ENCODE measurements at regions not wholly inside any gene's neighbourhood (a gene's known extent, or its start where the extent isn't known, plus 50 kb on each side); places are given as distances from the start of the nearest gene placed in this dataset.

DNA sequence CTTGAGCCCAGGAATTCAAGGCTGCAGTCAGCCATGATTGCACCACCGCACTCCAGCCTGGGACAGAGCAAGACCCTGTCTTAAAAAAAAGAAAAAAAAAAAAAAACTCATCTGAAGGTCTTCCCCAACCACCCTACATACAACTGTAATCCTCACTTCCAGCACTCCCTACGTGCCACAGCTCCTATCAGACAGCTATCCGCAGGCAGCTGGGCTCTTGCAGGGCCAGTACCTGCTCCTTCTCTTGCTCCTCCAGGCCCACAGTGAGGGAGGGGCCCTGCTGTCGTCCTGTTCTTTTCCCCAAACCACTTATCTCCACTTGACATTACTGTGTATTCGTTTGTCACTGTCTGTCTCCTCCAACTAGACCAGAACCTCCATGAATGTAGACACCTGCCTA lies 156.1 kb upstream of the NECTIN1 start:
- DNase-seq (ENCODE audit: low read depth in 2 of 2), result no peak

DNA sequence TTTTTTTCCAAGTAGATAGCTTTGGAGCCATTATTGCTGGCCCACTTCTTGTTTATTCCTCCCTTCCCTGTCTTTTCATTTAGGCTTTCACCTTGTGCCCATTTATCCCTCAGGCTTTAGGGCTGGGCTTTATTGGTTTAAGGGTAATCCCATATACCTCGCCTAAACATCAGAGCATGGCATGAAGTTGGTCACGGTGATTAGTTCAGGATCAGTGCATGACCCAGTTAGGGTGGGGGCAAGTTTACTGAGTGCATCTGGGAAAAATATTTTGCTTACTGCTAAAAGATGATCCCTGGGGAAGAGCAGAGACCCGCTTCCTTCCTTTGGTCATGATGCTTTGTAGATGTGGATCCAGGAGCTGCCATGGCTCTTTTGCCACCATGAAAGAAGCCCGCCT lies 153.3 kb upstream of the NECTIN1 start:
- DNase-seq (ENCODE audit: low read depth in 2 of 2), result no peak

DNA sequence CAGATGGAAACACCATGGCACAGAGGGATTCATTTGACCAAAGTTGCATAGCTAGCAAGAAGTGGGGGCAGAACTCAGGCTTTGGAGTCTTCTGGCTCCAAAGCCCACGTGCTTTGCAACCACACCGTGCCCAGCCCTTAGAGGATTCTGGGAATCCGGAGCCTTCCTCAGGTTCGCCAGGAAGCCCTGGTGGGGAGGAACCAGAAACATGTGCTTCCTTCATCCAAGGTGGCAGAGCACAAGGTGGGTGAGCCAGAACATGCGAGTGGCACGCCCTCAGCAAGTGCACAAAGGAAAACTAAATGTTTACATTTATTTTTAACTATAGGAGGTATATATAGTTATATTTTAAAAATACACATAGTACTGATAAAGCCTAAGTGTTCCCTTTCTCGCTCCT lies 151.9 kb upstream of the NECTIN1 start:
- DNase-seq (ENCODE audit: low read depth in 2 of 2), result no peak

DNA sequence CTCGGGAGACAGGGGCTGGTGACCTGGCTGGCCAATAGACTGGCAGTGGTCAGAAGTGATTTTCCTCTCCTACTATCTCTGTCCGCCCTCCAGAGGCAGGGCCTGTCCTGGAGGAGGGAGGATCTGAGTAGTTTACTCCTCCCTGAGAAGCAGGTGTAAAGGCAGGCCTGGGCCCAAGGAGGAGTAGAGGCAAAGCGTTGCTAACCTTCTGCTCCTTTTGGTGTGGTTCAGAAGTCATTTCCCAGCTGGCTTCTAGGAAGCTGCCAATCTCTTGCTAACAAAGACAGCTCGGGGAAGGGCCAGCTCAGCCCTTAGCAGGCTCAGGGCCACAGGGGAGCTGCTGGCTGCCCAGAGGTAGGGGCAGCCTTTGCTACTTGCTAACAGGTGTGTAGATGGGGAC lies 151.1 kb upstream of the NECTIN1 start:
- no peak for DNase-seq (ENCODE audit: low read depth in 2 of 2)

- no peak for DNase-seq (ENCODE audit: low read depth in 2 of 2)
Observed at GRCh38 chr11:119878990-119879389, 150.0 kb upstream of the NECTIN1 start.

GRCh38 chr11:119876841-119877240 lies 147.8 kb upstream of the NECTIN1 start:
- no peak for DNase-seq (ENCODE audit: low read depth in 2 of 2)

GRCh38 chr11:119875841-119876600 lies 147.0 kb upstream of the NECTIN1 start:
- DNase-seq (ENCODE audit: low read depth in 2 of 2), result no peak

GRCh38 chr11:119874660-119875238 lies 145.7 kb upstream of the NECTIN1 start:
- no peak for DNase-seq (ENCODE audit: low read depth in 2 of 2)

GRCh38 chr11:119873761-119874421 lies 144.9 kb upstream of the NECTIN1 start:
- DNase-seq (ENCODE audit: low read depth in 2 of 2), result no peak

- DNase-seq (ENCODE audit: low read depth in 2 of 2), result no peak
Observed at GRCh38 chr11:119872611-119873310, 143.8 kb upstream of the NECTIN1 start.

DNA sequence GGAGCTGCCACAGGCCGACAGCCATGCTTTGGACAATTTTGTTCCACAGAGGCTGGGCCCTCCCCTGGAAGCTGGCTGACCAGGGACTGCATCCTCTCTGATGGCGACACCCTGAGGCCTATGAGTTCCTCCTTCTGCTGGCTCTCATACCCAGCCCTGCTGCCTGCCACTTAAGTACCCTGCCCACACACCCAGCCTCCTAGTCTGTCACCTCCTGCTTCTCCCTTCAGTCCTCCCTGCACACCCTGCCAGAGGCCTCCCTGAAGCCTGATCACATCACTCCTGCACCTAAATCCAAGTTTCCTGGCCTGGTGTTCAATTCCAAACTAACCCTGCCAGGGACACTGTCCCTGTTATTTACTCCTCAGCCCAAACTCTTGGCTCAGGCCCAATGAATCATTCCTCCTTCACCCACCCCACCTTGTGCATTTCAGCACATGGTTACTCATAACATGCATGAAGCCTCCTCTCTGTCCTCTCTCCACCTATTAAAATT lies 136.7 kb upstream of the NECTIN1 start:
- DNase-seq (ENCODE audit: low read depth in 2 of 2), result no peak

GRCh38 chr11:119864836-119865235 lies 135.8 kb upstream of the NECTIN1 start:
- no peak for DNase-seq (ENCODE audit: low read depth in 2 of 2)

DNA sequence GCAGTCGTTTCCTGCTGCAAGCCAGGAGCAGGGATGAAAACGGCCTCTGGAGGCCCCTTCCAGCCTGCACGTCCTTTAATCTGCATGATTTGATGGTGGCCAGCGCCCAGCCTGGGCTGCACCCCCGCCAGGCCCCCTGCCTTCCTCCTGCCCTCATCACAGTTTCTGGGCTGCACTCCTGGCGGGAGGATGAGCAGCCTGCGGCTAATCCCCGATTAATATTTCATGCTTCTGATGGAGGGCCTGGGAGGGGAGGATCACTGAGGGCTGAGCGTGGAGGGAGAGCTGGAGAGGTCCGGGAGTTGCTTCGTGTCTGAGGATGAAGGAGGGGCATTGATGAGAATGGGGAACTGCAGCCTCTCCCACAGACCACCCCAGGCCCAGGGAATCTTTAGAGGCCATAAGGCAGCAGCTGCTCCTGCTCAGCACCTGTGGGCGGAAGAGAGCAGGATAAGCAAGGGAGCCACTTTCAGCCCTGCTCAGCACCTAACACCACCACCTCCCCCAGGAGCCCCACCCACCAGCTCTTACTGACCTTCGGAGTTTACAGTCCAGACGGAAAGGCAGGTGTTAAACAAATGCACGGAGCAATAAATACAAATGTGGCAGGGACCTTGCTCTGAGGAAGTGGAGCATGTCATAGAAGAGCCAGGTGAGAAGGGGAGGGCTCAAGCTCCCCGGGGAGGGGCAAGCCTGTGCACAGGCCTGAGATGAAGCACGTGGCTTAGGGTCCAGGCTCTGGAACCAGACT lies 135.0 kb upstream of the NECTIN1 start:
- DNase-seq (ENCODE audit: low read depth in 2 of 2), result no peak

- DNase-seq (ENCODE audit: low read depth in 2 of 2), result no peak
Observed at GRCh38 chr11:119863236-119863635, 134.2 kb upstream of the NECTIN1 start.

- no peak for DNase-seq (ENCODE audit: low read depth in 2 of 2)
Observed at GRCh38 chr11:119861160-119861559, 132.2 kb upstream of the NECTIN1 start.

GRCh38 chr11:119860561-119861094 lies 131.6 kb upstream of the NECTIN1 start:
- no peak for DNase-seq (ENCODE audit: low read depth in 2 of 2)

GRCh38 chr11:119859684-119860083 lies 130.7 kb upstream of the NECTIN1 start:
- no peak for DNase-seq (ENCODE audit: low read depth in 2 of 2)

DNA sequence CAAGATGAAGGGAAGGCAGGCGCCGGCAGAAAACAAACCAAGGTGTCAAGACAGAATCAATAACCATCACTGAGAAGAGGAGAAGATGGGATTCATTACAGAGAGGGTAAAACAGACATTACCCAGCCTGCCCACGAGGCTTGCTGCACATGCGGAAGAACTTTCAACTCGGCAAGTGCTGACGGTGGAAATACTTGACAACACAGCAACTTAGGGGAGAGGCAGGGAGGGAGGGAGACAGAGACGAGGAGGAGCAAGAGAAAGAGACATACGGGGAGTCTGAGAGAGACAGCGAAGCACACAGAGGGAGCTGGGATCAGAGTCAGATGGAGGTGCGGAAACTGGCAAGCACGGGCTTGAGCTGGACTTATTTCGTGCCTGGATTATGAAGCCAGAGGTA lies 129.3 kb upstream of the NECTIN1 start:
- no peak for DNase-seq (ENCODE audit: low read depth in 2 of 2)

GRCh38 chr11:119856681-119857485 lies 127.9 kb upstream of the NECTIN1 start:
- DNase-seq (ENCODE audit: low read depth in 2 of 2), result no peak

- no peak for DNase-seq (ENCODE audit: low read depth in 2 of 2)
Observed at GRCh38 chr11:119855066-119855465, 126.1 kb upstream of the NECTIN1 start.
